Esophagus (tissue), 2 donors: ENCODE measurements at regions not wholly inside any gene's neighbourhood (a gene's known extent, or its start where the extent isn't known, plus 50 kb on each side); places are given as distances from the start of the nearest gene placed in this dataset.

Experiments used
- H3K27ac ChIP-seq, 2 donors: one replicate each; pipeline ENCODE4 v1.5.1; 2013; ENCODE audit warnings: low read depth in 2 of 2, mild to moderate bottlenecking in 2 of 2, inconsistent platforms in 1 of 2, low read length in 1 of 2, moderate library complexity in 1 of 2
- H3K27me3 ChIP-seq, 2 donors: one replicate each; pipeline ENCODE4 v1.6.1; 2013; ENCODE audit warnings: low read length in 2 of 2, control low read depth in 1 of 2, mild to moderate bottlenecking in 1 of 2; ENCODE audit not compliant: insufficient read depth in 2 of 2, control insufficient read depth in 1 of 2
- H3K36me3 ChIP-seq, 2 donors: one replicate each; pipeline ENCODE4 v1.6.1; 2013; ENCODE audit warnings: low read length in 1 of 2; ENCODE audit not compliant: control insufficient read depth in 2 of 2, insufficient read depth in 2 of 2
- H3K4me1 ChIP-seq, 2 donors: one replicate each; pipeline ENCODE4 v1.6.1; 2013; ENCODE audit warnings: low read length in 1 of 2; ENCODE audit not compliant: control insufficient read depth in 2 of 2, insufficient read depth in 2 of 2
- H3K4me3 ChIP-seq, 2 donors: one replicate each; pipeline ENCODE4 v1.5.1; 2013; ENCODE audit warnings: low read length in 2 of 2, mild to moderate bottlenecking in 2 of 2, low read depth in 1 of 2, moderate library complexity in 1 of 2
- H3K9me3 ChIP-seq, 2 donors: one replicate each; pipeline ENCODE4 v1.6.1; 2013; ENCODE audit warnings: mild to moderate bottlenecking in 2 of 2, low read depth in 1 of 2, low read length in 1 of 2, moderate library complexity in 1 of 2; ENCODE audit not compliant: control insufficient read depth in 2 of 2, insufficient read depth in 1 of 2
- WGBS, 2 donors: extraction: QIAGEN DNeasy Blood & Tissue Kit; methylation state at CpG; one replicate each; pipeline ENCODE4 v1.1.7; 2013; 5-methylcytosine and 5-hydroxymethylcytosine counted together
- donor health status: healthy with polysubstance abuse.
- donor health status: Bipolar disorder and iron deficiency.

DNA sequence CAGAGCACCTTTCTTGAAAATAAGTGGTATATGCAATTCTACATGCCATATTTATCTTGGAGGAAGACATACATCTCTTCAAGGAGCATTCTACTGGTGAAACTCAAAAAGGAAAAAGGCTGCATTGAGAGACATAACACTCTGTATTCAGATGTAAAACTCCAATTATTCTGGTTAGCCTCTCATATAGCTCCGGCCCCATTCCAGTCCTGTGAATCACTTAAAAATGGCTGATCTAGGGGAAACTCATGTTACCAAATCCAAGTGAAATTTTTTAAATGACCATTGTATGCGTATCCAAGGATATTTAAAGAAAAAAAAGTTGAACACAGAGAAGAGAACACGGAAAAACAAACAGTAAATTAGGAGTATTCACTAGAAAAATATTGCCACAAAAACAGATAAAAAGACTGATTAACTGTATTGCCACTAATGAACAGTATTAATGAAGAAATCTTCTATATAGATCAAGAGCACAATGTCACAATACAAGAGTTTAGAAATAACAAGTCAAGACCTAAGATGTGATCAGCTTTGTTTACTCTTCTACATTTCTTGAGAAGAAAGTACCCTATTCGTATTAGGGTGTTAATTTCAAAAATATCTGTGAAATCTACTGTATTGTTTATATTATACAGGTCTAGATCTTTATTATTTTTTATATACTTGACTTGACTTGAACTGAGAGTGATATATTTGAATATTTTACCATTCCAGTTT lies 124.5 kb upstream of the GJE1 start:
- no peaks in the 10 kb centered on the region for H3K9me3 ChIP-seq
- no peaks in the 10 kb centered on the region for H3K4me1 ChIP-seq
- 81 to 87% methylated on average over 4 of the region's 4 CpGs for WGBS, 2 donors
- no peaks in the 10 kb centered on the region for H3K36me3 ChIP-seq
- no peak overlapping the region for H3K4me3 ChIP-seq
- H3K27me3 ChIP-seq, result no peaks in the 10 kb centered on the region
- no peak overlapping the region for H3K27ac ChIP-seq

DNA sequence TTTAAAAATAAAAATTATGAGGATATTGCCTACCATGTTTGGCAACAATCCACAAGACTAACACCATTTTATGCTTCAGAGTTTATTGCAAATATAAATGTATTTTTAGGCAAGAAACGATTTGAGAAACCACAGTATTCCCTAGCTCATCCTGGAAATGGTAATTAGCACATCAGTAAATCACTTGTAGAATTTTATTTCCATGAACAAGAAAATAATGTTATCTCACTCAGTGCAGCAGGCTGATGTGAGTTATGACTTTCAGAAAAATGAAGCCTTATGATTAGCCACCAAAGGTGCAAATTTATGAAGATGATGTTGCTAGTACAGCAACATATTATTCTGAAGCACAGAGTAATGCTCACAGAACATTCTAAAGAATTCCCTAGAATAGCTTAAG lies 127.7 kb upstream of the GJE1 start:
- no peaks in the 10 kb centered on the region for H3K9me3 ChIP-seq
- H3K4me3 ChIP-seq, result no peak overlapping the region
- H3K27me3 ChIP-seq, result no peaks in the 10 kb centered on the region
- no peaks in the 10 kb centered on the region for H3K36me3 ChIP-seq
- 31 to 38% methylated on average over 1 of the region's 1 CpG for WGBS, 2 donors
- no peaks in the 10 kb centered on the region for H3K4me1 ChIP-seq
- no peak overlapping the region for H3K27ac ChIP-seq

DNA sequence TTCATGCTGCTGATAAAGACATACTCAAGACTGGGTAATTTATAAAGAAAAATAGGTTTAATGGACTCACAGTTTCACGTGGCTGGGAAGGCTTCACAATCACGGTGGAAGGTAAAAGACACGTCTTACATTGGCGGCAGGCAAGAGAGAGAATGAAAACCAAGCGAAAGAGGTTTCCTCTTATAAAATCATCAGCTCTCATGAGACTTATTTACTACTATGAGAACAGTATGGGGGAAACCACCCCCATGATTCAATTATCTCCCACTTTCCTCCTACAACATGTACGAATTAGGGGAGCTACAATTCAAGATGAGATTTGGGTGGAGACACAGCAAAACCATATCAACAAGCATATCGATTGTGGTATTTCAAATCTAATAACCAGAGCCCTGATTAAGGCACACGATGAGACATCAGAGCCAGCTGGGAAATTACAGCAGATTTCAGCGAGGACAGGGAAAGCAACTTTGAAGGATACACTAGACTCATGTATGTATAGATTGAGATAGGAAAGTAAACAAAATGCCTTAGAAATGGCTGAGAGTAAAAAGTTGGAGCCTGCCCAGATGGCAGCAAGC lies 129.8 kb upstream of the GJE1 start:
- Histone ChIP-seq H3K4me3 (no peak overlapping the region), H3K36me3 (no peaks in the 10 kb centered on the region)
- WGBS, 2 donors, result 86 to 87% methylated on average over 9 of the region's 9 CpGs

GRCh38 chr6:141996823-141997222 lies 135.9 kb upstream of the GJE1 start:
- H3K9me3 ChIP-seq, result peaks cover 0 to 5% of the 10 kb centered on the region in 2 donors
- no peaks in the 10 kb centered on the region for H3K4me1 ChIP-seq
- H3K27ac ChIP-seq, result no peak overlapping the region
- H3K4me3 ChIP-seq, result no peak overlapping the region
- no peaks in the 10 kb centered on the region for H3K27me3 ChIP-seq
- no peaks in the 10 kb centered on the region for H3K36me3 ChIP-seq

More for the DNA sequence above, 129.8 kb upstream of the GJE1 start:
- Histone ChIP-seq H3K27me3 (no peaks in the 10 kb centered on the region), H3K4me1 (no peaks in the 10 kb centered on the region), H3K9me3 (no peaks in the 10 kb centered on the region), H3K27ac (no peak overlapping the region)

- H3K4me3 ChIP-seq, result no peak overlapping the region
- H3K9me3 ChIP-seq, result peaks cover 0 to 5% of the 10 kb centered on the region in 2 donors
- no peaks in the 10 kb centered on the region for H3K4me1 ChIP-seq
- WGBS, 2 donors, result 73 to 82% methylated on average over 2 of the region's 2 CpGs
- no peaks in the 10 kb centered on the region for H3K36me3 ChIP-seq
- H3K27me3 ChIP-seq, result no peaks in the 10 kb centered on the region
- no peak overlapping the region for H3K27ac ChIP-seq
Observed at GRCh38 chr6:141992109-141992508, 140.6 kb upstream of the GJE1 start.

DNA sequence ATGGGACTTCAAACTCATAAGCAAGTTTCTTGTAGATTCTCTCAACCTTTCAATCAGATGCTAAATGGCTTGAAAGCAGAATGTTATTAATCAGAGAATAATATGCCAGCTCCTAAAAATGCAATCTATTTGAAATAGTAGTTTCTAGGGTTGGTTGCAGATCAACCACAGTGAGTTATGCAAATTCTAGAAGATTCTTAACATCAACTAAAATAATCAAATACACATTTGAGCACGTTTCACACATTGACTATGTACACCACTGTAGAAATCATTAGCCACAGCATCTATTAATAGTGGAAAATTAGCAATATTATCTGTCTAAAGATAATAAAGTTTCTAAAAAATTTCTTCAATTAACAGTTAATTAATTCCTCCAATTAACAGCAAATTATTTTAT lies 141.9 kb upstream of the GJE1 start:
- Histone ChIP-seq H3K9me3 (peaks cover 0 to 5% of the 10 kb centered on the region in 2 donors), H3K36me3 (no peaks in the 10 kb centered on the region), H3K4me1 (no peaks in the 10 kb centered on the region), H3K4me3 (no peak overlapping the region), H3K27me3 (no peaks in the 10 kb centered on the region), H3K27ac (no peak overlapping the region)
- 37 to 44% methylated on average over 1 of the region's 1 CpG for WGBS, 2 donors

- Histone ChIP-seq H3K36me3 (no peaks in the 10 kb centered on the region), H3K27ac (no peak overlapping the region), H3K4me1 (no peaks in the 10 kb centered on the region), H3K4me3 (no peak overlapping the region), H3K9me3 (no peaks in the 10 kb centered on the region), H3K27me3 (no peaks in the 10 kb centered on the region)
- WGBS, 2 donors, result 55 to 91% methylated on average over 1 of the region's 1 CpG
Observed at GRCh38 chr6:141989706-141989959, 143.1 kb upstream of the GJE1 start.

DNA sequence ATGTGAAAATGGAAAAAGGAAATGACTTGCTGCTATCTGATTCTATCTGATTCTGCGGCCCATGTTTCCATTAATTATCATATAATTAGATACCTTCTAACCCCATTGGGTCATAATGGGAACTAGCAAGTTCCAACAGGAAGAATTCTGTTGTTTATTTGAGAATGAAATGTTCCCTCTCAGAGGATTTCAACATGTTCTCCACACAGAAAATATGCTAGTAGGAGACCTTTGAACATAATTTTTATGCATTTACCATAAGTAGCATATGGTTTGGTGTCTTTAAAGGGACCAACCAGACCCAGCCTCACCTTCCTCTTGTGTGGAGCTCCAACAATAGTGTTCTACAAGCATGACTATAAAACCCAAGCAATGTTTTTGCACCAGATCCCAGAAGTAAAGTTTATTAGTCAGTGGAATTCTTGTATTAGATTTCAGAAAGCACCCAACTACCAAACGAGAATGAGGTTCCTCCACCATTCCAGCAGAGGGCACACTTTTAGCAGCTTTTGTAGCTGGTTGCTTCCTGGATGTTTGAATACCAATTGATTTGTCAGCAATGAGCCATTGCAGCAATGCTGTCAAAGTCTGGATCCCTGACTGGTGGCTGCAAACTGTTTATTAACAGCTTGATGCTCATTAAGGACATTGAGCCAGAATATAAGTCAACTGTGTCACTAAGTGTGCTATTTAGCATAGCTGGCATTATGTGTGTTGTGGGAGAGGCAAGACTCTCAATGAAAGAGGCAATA lies 143.6 kb upstream of the GJE1 start:
- Histone ChIP-seq H3K36me3 (no peaks in the 10 kb centered on the region), H3K9me3 (no peaks in the 10 kb centered on the region), H3K27me3 (no peaks in the 10 kb centered on the region), H3K27ac (no peak overlapping the region), H3K4me1 (no peaks in the 10 kb centered on the region), H3K4me3 (no peak overlapping the region)
- 40 to 45% methylated on average over 2 of the region's 2 CpGs for WGBS, 2 donors

- Histone ChIP-seq H3K4me3 (no peak overlapping the region), H3K4me1 (no peaks in the 10 kb centered on the region), H3K36me3 (no peaks in the 10 kb centered on the region), H3K27me3 (no peaks in the 10 kb centered on the region), H3K27ac (no peak overlapping the region), H3K9me3 (no peaks in the 10 kb centered on the region)
- 73 to 88% methylated on average over 2 of the region's 2 CpGs for WGBS, 2 donors
Observed at GRCh38 chr6:141988327-141988726, 144.4 kb upstream of the GJE1 start.

- no peaks in the 10 kb centered on the region for H3K9me3 ChIP-seq
- no peak overlapping the region for H3K4me3 ChIP-seq
- no peak overlapping the region for H3K27ac ChIP-seq
- no peaks in the 10 kb centered on the region for H3K27me3 ChIP-seq
- no peaks in the 10 kb centered on the region for H3K36me3 ChIP-seq
- 80 to 83% methylated on average over 4 of the region's 4 CpGs for WGBS, 2 donors
- no peaks in the 10 kb centered on the region for H3K4me1 ChIP-seq
Observed at GRCh38 chr6:141986457-141986856, 146.3 kb upstream of the GJE1 start.
